ENCODE measurements at regions not wholly inside any gene's neighbourhood (a gene's known extent, or its start where the extent isn't known, plus 50 kb on each side); places are given as distances from the start of the nearest gene placed in this dataset.
A peak's percentile ranks its signal among the peaks of the same experiment; 100 is the strongest.

DNA sequence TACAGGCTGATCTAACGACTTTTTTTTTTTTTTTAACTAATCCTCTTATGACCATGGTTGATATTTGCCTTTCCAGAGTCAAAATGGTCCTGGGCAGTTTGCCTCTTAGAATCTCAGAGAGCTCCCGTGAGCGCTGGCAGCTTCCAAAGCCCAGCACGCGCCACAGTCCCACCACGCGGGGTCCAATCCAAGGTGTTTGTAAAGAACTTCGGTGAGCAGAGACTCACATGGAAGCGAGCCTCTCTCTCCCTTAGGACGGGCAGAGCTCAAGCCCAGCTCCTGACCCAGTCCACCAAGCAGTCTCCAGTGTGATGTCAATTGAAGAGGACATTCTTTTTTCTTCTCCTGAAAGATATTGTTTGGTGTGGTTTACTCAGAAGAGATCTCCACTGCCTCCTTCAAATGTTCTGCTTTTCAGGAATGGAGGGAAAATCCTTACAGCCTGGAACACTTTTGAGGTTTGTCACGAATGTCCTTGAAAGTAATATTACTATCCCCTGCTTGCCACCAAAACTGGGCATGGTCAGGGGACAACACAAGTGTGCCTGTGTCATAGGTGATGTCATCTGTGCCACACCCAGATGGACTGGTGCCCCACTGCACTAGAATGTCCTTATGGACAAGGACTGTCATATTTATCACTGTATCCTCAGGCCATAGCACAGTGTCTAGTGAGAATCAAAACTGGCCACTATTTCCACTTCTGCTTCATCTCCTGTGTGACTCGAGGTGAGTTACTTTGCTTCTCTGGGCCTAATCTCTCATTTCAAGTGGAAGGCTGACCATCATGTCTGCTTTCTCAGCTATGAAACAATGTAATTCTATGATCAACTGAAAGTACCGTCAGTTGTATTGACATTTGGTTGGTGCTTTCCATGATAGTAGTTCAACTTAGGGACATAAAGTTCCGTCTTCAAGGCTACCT lies 97.4 kb upstream of the EDEM3 start:
- Histone ChIP-seq H3K4me1 (peaks cover 4% of the 10 kb centered on the region), H3K27me3 (no peaks in the 10 kb centered on the region), H3K27ac (no peak overlapping the region), H3K9me3 (no peaks in the 10 kb centered on the region), H3K4me3 (no peak overlapping the region), H3K36me3 (no peaks in the 10 kb centered on the region)
- no peak for DNase-seq (ENCODE audit: low spot score in 2 of 2)
- TF ChIP-seq EP300 (IDR thresholded peaks at IDR 0.05) (no peak), POLR2AphosphoS5 (IDR thresholded peaks at IDR 0.05) (no peak), CTCF (IDR thresholded peaks at IDR 0.05) (no peak)
- WGBS: 93% methylated on average over 14 of the region's 14 CpGs

DNA sequence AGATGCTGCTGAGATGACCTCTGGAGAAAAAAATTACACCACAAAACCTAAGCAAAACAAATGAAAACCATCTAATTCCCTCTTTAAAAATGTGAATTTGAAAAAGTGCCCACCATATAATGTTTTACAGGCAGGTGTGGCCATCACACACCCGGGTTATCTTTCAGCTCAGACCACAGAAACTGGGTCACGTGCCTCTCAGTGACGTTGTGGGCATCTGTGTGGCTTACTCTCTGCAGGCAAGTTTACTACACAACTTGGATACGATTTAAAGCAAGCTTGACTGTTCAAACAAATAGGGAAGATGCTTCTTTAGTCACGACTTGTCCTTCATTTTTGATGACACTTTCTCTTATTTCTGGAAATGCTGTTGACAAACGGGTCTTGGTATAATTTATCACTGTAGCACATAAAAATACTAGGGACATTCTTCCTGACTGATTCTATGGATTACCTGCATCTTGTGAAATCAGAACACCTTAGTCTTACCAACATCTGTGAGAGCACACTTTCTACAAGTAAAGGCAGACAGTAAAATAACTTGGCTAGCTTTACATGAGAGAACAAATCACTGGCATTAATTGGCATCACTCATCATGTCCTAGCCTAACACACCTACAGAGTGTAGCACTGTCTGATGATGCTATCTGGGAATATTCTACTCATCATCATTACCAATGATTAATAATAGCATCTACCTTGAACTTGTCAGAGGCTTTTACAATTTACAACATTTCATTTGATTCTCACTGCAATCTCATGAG lies 89.3 kb upstream of the EDEM3 start:
- Histone ChIP-seq H3K9me3 (no peaks in the 10 kb centered on the region), H3K4me1 (peaks cover 8% of the 10 kb centered on the region), H3K27ac (no peak overlapping the region), H3K4me3 (no peak overlapping the region), H3K27me3 (no peaks in the 10 kb centered on the region), H3K36me3 (no peaks in the 10 kb centered on the region)
- DNase-seq (ENCODE audit: low spot score in 2 of 2): no peak
- TF ChIP-seq POLR2AphosphoS5 (IDR thresholded peaks at IDR 0.05) (no peak), EP300 (IDR thresholded peaks at IDR 0.05) (no peak), CTCF (IDR thresholded peaks at IDR 0.05) (no peak), POLR2A (IDR thresholded peaks at IDR 0.05) (no peak)
- 50% methylated on average over 6 of the region's 6 CpGs for WGBS

GRCh38 chr1:184840596-184840995 lies 85.9 kb upstream of the EDEM3 start:
- no peak overlapping the region for H3K27ac ChIP-seq
- peaks cover 38% of the 10 kb centered on the region for H3K4me1 ChIP-seq
- TF ChIP-seq EP300 (IDR thresholded peaks at IDR 0.05) (no peak), POLR2AphosphoS5 (IDR thresholded peaks at IDR 0.05) (no peak), CTCF (IDR thresholded peaks at IDR 0.05) (no peak), POLR2A (IDR thresholded peaks at IDR 0.05) (no peak)
- 72% methylated on average over 2 of the region's 2 CpGs for WGBS
- no peak for DNase-seq (ENCODE audit: low spot score in 2 of 2)
- no peak overlapping the region for H3K4me3 ChIP-seq
- no peaks in the 10 kb centered on the region for H3K36me3 ChIP-seq
- H3K27me3 ChIP-seq: no peaks in the 10 kb centered on the region
- H3K9me3 ChIP-seq: no peaks in the 10 kb centered on the region

DNA sequence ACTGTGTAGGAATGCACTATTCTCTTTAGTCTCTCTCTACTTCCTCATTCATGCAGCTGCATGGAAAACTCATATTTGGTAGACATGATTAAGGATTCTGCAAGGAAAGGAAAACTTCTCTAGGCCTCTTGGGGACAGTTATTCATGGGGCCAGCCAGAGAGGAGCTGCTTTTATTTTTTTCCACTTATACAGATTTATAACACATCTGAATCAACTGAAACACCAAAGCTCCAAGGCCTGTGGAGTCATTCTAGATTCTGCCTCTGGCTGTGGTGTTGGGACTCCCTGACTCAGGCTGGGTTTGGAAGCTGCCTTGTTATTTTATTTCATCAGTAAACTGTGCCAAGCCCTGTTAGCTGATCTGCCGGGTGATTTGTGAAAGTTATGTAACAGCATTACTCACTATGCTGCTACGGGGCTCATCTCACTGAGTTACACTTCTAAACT lies 83.9 kb upstream of the EDEM3 start:
- Histone ChIP-seq H3K27me3 (no peaks in the 10 kb centered on the region), H3K9me3 (no peaks in the 10 kb centered on the region), H3K27ac (peak overlapping the region; percentile 67), H3K4me1 (peaks cover 38% of the 10 kb centered on the region), H3K4me3 (no peak overlapping the region), H3K36me3 (no peaks in the 10 kb centered on the region)
- DNase-seq (ENCODE audit: low spot score in 2 of 2): peak in 1 of 2 donors; percentile 70
- TF ChIP-seq EP300 (IDR thresholded peaks at IDR 0.05) (no peak), POLR2AphosphoS5 (IDR thresholded peaks at IDR 0.05) (peak in 1 of 3 donors; percentile 49), POLR2A (IDR thresholded peaks at IDR 0.05) (no peak), CTCF (IDR thresholded peaks at IDR 0.05) (no peak)
- 0% methylated on average over 2 of the region's 2 CpGs for WGBS
